ENCODE measurements at regions not wholly inside any gene's neighbourhood (a gene's known extent, or its start where the extent isn't known, plus 50 kb on each side); places are given as distances from the start of the nearest gene placed in this dataset.

DNA sequence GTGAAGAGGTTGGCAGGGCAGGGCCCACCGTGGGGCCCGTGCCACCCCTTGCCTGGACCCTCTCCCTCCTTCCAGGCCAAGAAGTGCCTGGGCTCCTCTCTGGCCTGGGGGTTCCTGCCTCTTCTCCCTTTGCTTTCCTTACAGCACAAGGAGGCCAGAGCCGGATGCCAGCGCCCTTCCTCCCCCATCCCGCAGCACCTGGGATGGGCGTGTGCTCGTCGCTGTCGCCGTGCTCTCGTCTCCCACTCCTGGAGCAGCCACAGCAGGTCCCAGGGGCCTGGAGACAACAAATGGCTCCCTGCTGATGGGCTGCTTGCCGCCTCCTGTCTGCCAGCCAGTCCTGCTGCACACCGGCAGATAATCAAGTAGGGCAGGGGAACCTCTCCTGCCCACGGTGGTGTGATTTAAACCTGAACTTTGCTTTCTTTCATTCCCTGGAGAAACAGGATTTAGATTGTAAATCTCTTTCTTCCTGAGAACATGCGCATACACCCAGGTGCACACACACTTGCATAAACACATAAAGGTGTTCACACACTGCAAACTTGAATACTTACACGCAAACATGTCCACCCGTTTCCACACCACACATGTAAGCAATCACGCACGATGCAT lies 50.8 kb upstream of the POU3F1 start:
- H3K9ac ChIP-seq (ENCODE audit: low read depth in 1 of 2, low read length in 2 of 2) = no peak overlapping the region
- H3K27me3 ChIP-seq (ENCODE audit: control insufficient read depth in 1 of 2, insufficient read depth in 2 of 2, low read length in 2 of 2) = no peaks in the 10 kb centered on the region
- no peaks in the 10 kb centered on the region for H3K4me1 ChIP-seq (ENCODE audit: control insufficient read depth in 1 of 2, insufficient read depth in 2 of 2, low read length in 2 of 2)
- H3K9me3 ChIP-seq (ENCODE audit: control insufficient read depth in 1 of 2, low read length in 2 of 2) = no peaks in the 10 kb centered on the region
- no peak overlapping the region for H3K4me3 ChIP-seq (ENCODE audit: low read depth in 1 of 2, low read length in 2 of 2)
- H3K36me3 ChIP-seq (ENCODE audit: control insufficient read depth in 1 of 2, insufficient read depth in 2 of 2, low read length in 2 of 2) = no peaks in the 10 kb centered on the region
- no peak overlapping the region for H3K27ac ChIP-seq (ENCODE audit: low read depth, low read length)
